Esophagus (tissue), 2 donors: ENCODE measurements at regions not wholly inside any gene's neighbourhood (a gene's known extent, or its start where the extent isn't known, plus 50 kb on each side); places are given as distances from the start of the nearest gene placed in this dataset.
"Not testable (repeated sequence)": the region's sequence is repeated elsewhere in the genome, so short reads cannot be mapped to it uniquely, and the experiment has no call there.

ENCODE experiments used
- H3K27ac ChIP-seq, 2 donors: one replicate each; pipeline ENCODE4 v1.5.1; 2013; ENCODE audit warnings: low read depth in 2 of 2, mild to moderate bottlenecking in 2 of 2, inconsistent platforms in 1 of 2, low read length in 1 of 2, moderate library complexity in 1 of 2
- H3K27me3 ChIP-seq, 2 donors: one replicate each; pipeline ENCODE4 v1.6.1; 2013; ENCODE audit warnings: low read length in 2 of 2, control low read depth in 1 of 2, mild to moderate bottlenecking in 1 of 2; ENCODE audit not compliant: insufficient read depth in 2 of 2, control insufficient read depth in 1 of 2
- H3K36me3 ChIP-seq, 2 donors: one replicate each; pipeline ENCODE4 v1.6.1; 2013; ENCODE audit warnings: low read length in 1 of 2; ENCODE audit not compliant: control insufficient read depth in 2 of 2, insufficient read depth in 2 of 2
- H3K4me1 ChIP-seq, 2 donors: one replicate each; pipeline ENCODE4 v1.6.1; 2013; ENCODE audit warnings: low read length in 1 of 2; ENCODE audit not compliant: control insufficient read depth in 2 of 2, insufficient read depth in 2 of 2
- H3K4me3 ChIP-seq, 2 donors: one replicate each; pipeline ENCODE4 v1.5.1; 2013; ENCODE audit warnings: low read length in 2 of 2, mild to moderate bottlenecking in 2 of 2, low read depth in 1 of 2, moderate library complexity in 1 of 2
- H3K9me3 ChIP-seq, 2 donors: one replicate each; pipeline ENCODE4 v1.6.1; 2013; ENCODE audit warnings: mild to moderate bottlenecking in 2 of 2, low read depth in 1 of 2, low read length in 1 of 2, moderate library complexity in 1 of 2; ENCODE audit not compliant: control insufficient read depth in 2 of 2, insufficient read depth in 1 of 2
- WGBS, 2 donors: extraction: QIAGEN DNeasy Blood & Tissue Kit; methylation state at CpG; one replicate each; pipeline ENCODE4 v1.1.7; 2013; 5-methylcytosine and 5-hydroxymethylcytosine counted together
- donor health status: healthy with polysubstance abuse.
- donor health status: Bipolar disorder and iron deficiency.

DNA sequence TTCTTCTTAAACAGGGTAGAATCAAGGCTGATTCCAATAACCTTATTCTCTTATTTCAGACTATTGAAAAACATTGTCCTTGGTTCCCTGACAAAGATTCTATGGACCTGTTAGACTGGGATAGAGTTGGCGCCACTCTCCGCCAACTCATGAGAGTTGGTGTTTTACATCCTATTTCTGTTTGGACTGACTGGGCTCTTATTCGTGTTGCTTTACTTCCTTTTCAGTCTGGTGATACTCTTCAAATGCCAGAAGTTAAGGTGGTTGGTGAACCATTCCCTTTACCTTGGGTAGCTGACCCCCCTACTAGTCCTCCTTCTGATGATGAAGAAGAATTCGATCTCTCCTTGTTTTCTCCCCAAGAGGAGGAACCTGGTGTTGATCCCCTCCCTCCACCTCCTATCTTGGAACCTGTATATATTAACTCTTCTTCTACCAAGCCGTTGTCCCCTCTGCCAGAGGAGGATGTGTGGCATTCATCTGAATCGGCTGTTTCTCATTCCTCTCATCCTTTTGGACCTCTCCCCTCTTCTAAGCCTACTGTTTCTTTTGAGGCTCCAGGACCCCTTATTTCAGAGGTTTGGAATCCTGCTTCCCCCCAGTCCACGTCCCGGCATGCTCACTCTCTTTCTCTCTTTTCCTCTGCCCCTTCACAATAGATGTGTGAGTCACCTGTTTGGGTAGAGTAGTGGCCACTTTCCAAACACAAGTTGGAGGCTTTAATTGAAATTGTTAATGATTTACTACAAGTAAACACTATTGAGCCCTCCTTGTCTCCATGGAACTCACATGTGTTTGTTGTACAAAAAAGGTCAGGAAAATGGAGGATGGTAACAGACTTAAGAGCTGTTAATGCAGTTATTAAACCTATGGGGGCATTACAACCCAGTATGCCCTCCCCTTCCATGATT, 585.7 kb downstream of the NSUN3 start:
- H3K4me1 ChIP-seq, H3K36me3 ChIP-seq, H3K4me3 ChIP-seq, H3K9me3 ChIP-seq, H3K27me3 ChIP-seq: not testable (repeated sequence)
- 62 to 66% methylated on average over 8 of the region's 8 CpGs for WGBS, 2 donors
- peak overlapping the region in 1 of 2 donors; percentile 21 for H3K27ac ChIP-seq

- no peaks in the 10 kb centered on the region for H3K36me3 ChIP-seq
- no peak overlapping the region for H3K27ac ChIP-seq
- no peaks in the 10 kb centered on the region for H3K27me3 ChIP-seq
- H3K9me3 ChIP-seq: no peaks in the 10 kb centered on the region
- H3K4me3 ChIP-seq: no peak overlapping the region
- H3K4me1 ChIP-seq: no peaks in the 10 kb centered on the region
- WGBS, 2 donors: 59 to 66% methylated on average over 2 of the region's 2 CpGs
Measured at GRCh38 chr3:94654096-94654495, 591.2 kb downstream of the NSUN3 start.

GRCh38 chr3:94665922-94666321, 603.1 kb downstream of the NSUN3 start:
- no peaks in the 10 kb centered on the region for H3K36me3 ChIP-seq
- H3K9me3 ChIP-seq: no peaks in the 10 kb centered on the region
- H3K27ac ChIP-seq: no peak overlapping the region
- H3K4me3 ChIP-seq: no peak overlapping the region
- H3K4me1 ChIP-seq: no peaks in the 10 kb centered on the region
- H3K27me3 ChIP-seq: no peaks in the 10 kb centered on the region

- no peak overlapping the region for H3K27ac ChIP-seq
- H3K9me3 ChIP-seq: peaks cover 0 to 3% of the 10 kb centered on the region in 2 donors
- no peaks in the 10 kb centered on the region for H3K4me1 ChIP-seq
- H3K4me3 ChIP-seq: no peak overlapping the region
- H3K27me3 ChIP-seq: no peaks in the 10 kb centered on the region
- no peaks in the 10 kb centered on the region for H3K36me3 ChIP-seq
Measured at GRCh38 chr3:94671078-94671477, 608.2 kb downstream of the NSUN3 start.

DNA sequence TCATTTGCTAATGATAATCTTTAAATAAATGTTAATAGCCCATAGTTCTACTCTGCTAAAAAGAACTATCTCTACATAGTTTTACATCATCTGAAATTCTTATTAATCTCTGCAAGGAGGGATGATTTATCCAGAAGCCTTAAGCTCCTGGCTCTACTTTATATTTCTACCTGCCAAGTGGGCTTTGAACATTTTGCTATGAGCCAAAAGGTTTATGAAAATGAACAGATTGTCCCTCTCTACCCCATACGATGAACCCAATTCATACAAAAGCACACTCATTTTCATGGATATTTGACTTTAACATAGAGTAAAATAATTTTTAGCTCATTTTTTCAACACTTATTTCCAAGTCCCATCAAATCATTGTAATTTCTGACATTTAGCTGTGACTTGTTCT, 611.0 kb downstream of the NSUN3 start:
- no peaks in the 10 kb centered on the region for H3K27me3 ChIP-seq
- H3K4me3 ChIP-seq: no peak overlapping the region
- H3K9me3 ChIP-seq: peaks cover 0 to 3% of the 10 kb centered on the region in 2 donors
- H3K36me3 ChIP-seq: no peaks in the 10 kb centered on the region
- no peaks in the 10 kb centered on the region for H3K4me1 ChIP-seq
- WGBS, 2 donors: 76 to 87% methylated on average over 1 of the region's 1 CpG
- H3K27ac ChIP-seq: no peak overlapping the region

DNA sequence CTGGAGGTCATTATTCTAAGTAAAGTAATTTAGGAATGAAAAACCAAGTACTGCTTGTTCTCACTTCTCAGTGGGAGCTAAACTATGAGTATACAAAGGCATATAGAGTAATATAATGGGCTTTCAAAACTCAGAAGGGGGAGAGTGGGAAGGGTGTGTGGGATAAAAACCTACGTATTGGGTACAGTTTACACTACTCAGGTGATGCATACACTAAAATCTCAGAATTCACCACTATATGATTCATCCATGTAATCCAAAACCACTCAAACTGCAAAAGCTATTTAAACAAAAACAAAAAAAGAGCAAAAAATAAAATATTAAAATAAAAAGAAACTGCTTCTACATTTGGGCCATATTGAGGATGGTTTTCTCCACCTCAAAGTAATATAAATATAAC, 623.3 kb downstream of the NSUN3 start:
- 60 to 76% methylated on average over 1 of the region's 1 CpG for WGBS, 2 donors
- Histone ChIP-seq H3K27me3 (no peaks in the 10 kb centered on the region), H3K4me3 (no peak overlapping the region), H3K4me1 (no peaks in the 10 kb centered on the region), H3K36me3 (no peaks in the 10 kb centered on the region), H3K9me3 (no peaks in the 10 kb centered on the region), H3K27ac (no peak overlapping the region)

GRCh38 chr3:94693997-94694640, 631.3 kb downstream of the NSUN3 start:
- WGBS, 2 donors: 53 to 60% methylated on average over 5 of the region's 5 CpGs
- no peaks in the 10 kb centered on the region for H3K36me3 ChIP-seq
- no peak overlapping the region for H3K27ac ChIP-seq
- no peaks in the 10 kb centered on the region for H3K4me1 ChIP-seq
- H3K4me3 ChIP-seq: no peak overlapping the region
- no peaks in the 10 kb centered on the region for H3K27me3 ChIP-seq
- no peaks in the 10 kb centered on the region for H3K9me3 ChIP-seq

- no peak overlapping the region for H3K4me3 ChIP-seq
- no peaks in the 10 kb centered on the region for H3K27me3 ChIP-seq
- no peaks in the 10 kb centered on the region for H3K4me1 ChIP-seq
- 67 to 79% methylated on average over 2 of the region's 2 CpGs for WGBS, 2 donors
- H3K9me3 ChIP-seq: no peaks in the 10 kb centered on the region
- no peaks in the 10 kb centered on the region for H3K36me3 ChIP-seq
- H3K27ac ChIP-seq: no peak overlapping the region
Measured at GRCh38 chr3:94694894-94695293, 632.0 kb downstream of the NSUN3 start.

DNA sequence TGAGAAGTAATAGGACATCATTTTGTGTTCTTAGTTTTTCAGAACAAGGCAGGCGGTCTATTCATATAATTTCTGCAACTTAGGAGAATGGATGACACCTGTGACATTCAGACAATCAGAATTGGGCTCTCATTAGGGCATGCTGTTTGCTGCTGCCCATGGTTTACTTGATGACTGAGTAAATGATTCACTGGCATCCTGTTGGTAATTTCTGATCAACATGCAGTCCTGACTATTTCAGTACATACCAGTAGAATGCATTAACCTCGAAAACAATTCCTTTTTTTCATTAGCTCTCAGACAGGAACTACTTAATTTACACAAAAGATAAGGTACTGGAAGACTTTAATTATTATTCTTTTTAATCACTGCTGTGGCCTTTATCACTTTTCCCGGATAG, 641.6 kb downstream of the NSUN3 start:
- no peaks in the 10 kb centered on the region for H3K36me3 ChIP-seq
- no peak overlapping the region for H3K27ac ChIP-seq
- peaks cover 0 to 4% of the 10 kb centered on the region in 2 donors for H3K9me3 ChIP-seq
- WGBS, 2 donors: 66 to 70% methylated on average over 3 of the region's 3 CpGs
- H3K4me3 ChIP-seq: no peak overlapping the region
- no peaks in the 10 kb centered on the region for H3K4me1 ChIP-seq
- no peaks in the 10 kb centered on the region for H3K27me3 ChIP-seq
